IMR-90 (cell line): ENCODE measurements at regions not wholly inside any gene's neighbourhood (a gene's known extent, or its start where the extent isn't known, plus 50 kb on each side); places are given as distances from the start of the nearest gene placed in this dataset.

Experiments used
- FOS ChIP-seq: fragments of 150-350 bp; IDR thresholded peaks from 2 replicates; pipeline ENCODE4 v1.6.1; 2016; ENCODE audit warnings: low read depth, low read length
- MXI1 ChIP-seq: IDR thresholded peaks from 2 replicates; pipeline ENCODE4 v1.6.1; 2012; ENCODE audit warnings: low read depth, mild to moderate bottlenecking, low read length, moderate library complexity, borderline replicate concordance
- TF ChIP-seq, protein P1 (sequence below): conservative IDR thresholded peaks from 2 replicates; pipeline ENCODE4 v1.5.1; 2012; ENCODE audit warnings: mild to moderate bottlenecking, low read depth, low read length, improper control_type of control experiment

DNA sequence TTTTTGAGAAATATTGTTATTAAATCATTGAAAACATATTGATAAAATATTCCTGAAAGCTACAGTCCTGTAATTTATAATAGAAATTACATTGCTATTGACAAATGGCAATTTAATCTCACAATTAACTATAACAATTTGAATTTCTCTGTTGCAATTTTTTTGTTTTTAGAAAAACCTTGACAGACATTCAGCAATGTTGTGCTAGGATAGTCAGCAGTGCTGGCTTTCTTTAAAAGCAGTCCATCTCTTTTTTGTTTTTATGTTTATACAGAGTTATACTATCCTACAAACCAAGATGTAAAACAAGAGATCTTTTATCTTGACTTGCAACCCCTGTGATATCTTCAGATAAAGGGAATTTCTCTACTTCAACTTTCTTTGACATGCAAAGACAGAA lies 93.1 kb downstream of the TUSC7 start:
- no peak for TF ChIP-seq FOS
- no peak for TF ChIP-seq MXI1
- TF ChIP-seq, protein P1, sequence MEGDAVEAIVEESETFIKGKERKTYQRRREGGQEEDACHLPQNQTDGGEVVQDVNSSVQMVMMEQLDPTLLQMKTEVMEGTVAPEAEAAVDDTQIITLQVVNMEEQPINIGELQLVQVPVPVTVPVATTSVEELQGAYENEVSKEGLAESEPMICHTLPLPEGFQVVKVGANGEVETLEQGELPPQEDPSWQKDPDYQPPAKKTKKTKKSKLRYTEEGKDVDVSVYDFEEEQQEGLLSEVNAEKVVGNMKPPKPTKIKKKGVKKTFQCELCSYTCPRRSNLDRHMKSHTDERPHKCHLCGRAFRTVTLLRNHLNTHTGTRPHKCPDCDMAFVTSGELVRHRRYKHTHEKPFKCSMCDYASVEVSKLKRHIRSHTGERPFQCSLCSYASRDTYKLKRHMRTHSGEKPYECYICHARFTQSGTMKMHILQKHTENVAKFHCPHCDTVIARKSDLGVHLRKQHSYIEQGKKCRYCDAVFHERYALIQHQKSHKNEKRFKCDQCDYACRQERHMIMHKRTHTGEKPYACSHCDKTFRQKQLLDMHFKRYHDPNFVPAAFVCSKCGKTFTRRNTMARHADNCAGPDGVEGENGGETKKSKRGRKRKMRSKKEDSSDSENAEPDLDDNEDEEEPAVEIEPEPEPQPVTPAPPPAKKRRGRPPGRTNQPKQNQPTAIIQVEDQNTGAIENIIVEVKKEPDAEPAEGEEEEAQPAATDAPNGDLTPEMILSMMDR = no peak
